ENCODE measurements at regions not wholly inside any gene's neighbourhood (a gene's known extent, or its start where the extent isn't known, plus 50 kb on each side); places are given as distances from the start of the nearest gene placed in this dataset.

GRCh38 chr1:29474274-29475244, 238.2 kb downstream of the PTPRU start:
- no peak for DNase-seq

- no peak for DNase-seq
Observed at GRCh38 chr1:29473161-29473855, 237.0 kb downstream of the PTPRU start.

- peak; percentile 57 for DNase-seq
Observed at GRCh38 chr1:29471487-29472313, 235.4 kb downstream of the PTPRU start.

GRCh38 chr1:29470788-29471119, 234.4 kb downstream of the PTPRU start:
- no peak for DNase-seq

- no peak for DNase-seq
Observed at GRCh38 chr1:29470087-29470787, 233.9 kb downstream of the PTPRU start.

- no peak for DNase-seq
Observed at GRCh38 chr1:29469457-29469856, 233.1 kb downstream of the PTPRU start.

- no peak for DNase-seq
Observed at GRCh38 chr1:29467989-29468900, 231.9 kb downstream of the PTPRU start.

- DNase-seq: no peak
Observed at GRCh38 chr1:29466258-29466657, 229.9 kb downstream of the PTPRU start.

- DNase-seq: no peak
Observed at GRCh38 chr1:29465755-29466154, 229.4 kb downstream of the PTPRU start.

GRCh38 chr1:29462096-29462495, 225.8 kb downstream of the PTPRU start:
- no peak for DNase-seq

- DNase-seq: no peak
Observed at GRCh38 chr1:29461115-29461739, 224.9 kb downstream of the PTPRU start.

- DNase-seq: no peak
Observed at GRCh38 chr1:29460694-29461093, 224.4 kb downstream of the PTPRU start.

- no peak for DNase-seq
Observed at GRCh38 chr1:29460041-29460610, 223.8 kb downstream of the PTPRU start.

- no peak for DNase-seq
Observed at GRCh38 chr1:29459620-29459945, 223.3 kb downstream of the PTPRU start.

GRCh38 chr1:29458737-29459619, 222.7 kb downstream of the PTPRU start:
- no peak for DNase-seq

GRCh38 chr1:29457496-29458368, 221.4 kb downstream of the PTPRU start:
- no peak for DNase-seq

GRCh38 chr1:29456685-29457435, 220.5 kb downstream of the PTPRU start:
- DNase-seq: no peak

- DNase-seq: no peak
Observed at GRCh38 chr1:29455781-29456180, 219.5 kb downstream of the PTPRU start.

All from COR-L47 (cell line).